Esophagus muscularis mucosa (tissue), 3 donors: ENCODE measurements at regions not wholly inside any gene's neighbourhood (a gene's known extent, or its start where the extent isn't known, plus 50 kb on each side); places are given as distances from the start of the nearest gene placed in this dataset.

ENCODE experiments used
- CTCF ChIP-seq, 3 experiments: fragments of 200-600 bp in 2 of 3; fragments of 450-650 bp in 1 of 3; sonication (generic) in 2 of 3; IDR thresholded peaks; one replicate each; pipeline ENCODE4 v1.5.1; 2017 to 2019; ENCODE audit warnings: antibody characterized with exemption in 3 of 3, mild to moderate bottlenecking in 2 of 3, moderate library complexity in 1 of 3
- POLR2A ChIP-seq: fragments of 450-650 bp; IDR thresholded peaks from one replicate; pipeline ENCODE4 v1.6.1; 2017; ENCODE audit warnings: antibody characterized with exemption, moderate library complexity, mild to moderate bottlenecking, low read depth
- POLR2AphosphoS5 ChIP-seq, 2 donors: sonication (generic); formaldehyde crosslinking; IDR thresholded peaks; one replicate each; pipeline ENCODE4 v1.6.1; 2017; ENCODE audit warnings: antibody characterized with exemption in 2 of 2

DNA sequence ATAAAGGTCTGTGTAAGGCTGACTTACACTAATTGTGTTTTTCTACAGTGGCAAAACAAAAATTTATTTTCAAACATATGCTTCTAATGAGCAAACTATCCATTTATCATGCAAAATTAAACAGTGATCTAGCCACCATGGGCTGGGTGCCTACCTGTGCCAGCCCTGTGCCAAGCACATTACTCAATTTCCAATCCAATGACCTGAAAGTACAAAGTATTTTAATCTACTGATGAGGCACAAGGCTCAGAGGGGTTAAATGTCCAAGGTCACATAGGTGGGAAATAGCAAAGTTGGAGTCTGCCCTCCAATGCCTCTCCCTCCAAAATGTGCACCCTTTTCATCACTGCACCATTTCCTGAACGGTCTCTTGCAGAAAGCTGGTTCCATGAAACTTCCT lies 279.1 kb upstream of the FMN2 start:
- TF ChIP-seq POLR2A, result no peak
- TF ChIP-seq CTCF (IDR thresholded peaks at IDR 0.05), result no peak
- no peak for TF ChIP-seq POLR2AphosphoS5 (IDR thresholded peaks at IDR 0.05)
